Neuron (in vitro differentiated cells): ENCODE measurements at regions not wholly inside any gene's neighbourhood (a gene's known extent, or its start where the extent isn't known, plus 50 kb on each side); places are given as distances from the start of the nearest gene placed in this dataset.
"Not testable (repeated sequence)": the region's sequence is repeated elsewhere in the genome, so short reads cannot be mapped to it uniquely, and the experiment has no call there.

Experiments
- H2AFZ ChIP-seq: one replicate; pipeline ENCODE4 v1.6.1; 2013; ENCODE audit warnings: low read depth, mild to moderate bottlenecking, inconsistent platforms, low read length, moderate library complexity
- H3K27me3 ChIP-seq: one replicate; pipeline ENCODE4 v1.6.1; 2013; ENCODE audit warnings: low read length; ENCODE audit not compliant: insufficient read depth
- H3K36me3 ChIP-seq: one replicate; pipeline ENCODE4 v1.6.1; 2013; ENCODE audit warnings: low read length; ENCODE audit not compliant: insufficient read depth
- H3K4me1 ChIP-seq: one replicate; pipeline ENCODE4 v1.6.1; 2013; ENCODE audit warnings: low read length; ENCODE audit not compliant: insufficient read depth
- H3K4me3 ChIP-seq: 2 replicates; pipeline ENCODE4 v1.5.1; 2013; ENCODE audit warnings: mild to moderate bottlenecking, low read length, moderate library complexity
- H3K9me3 ChIP-seq: one replicate; pipeline ENCODE4 v1.6.1; 2013; ENCODE audit warnings: low read length

DNA sequence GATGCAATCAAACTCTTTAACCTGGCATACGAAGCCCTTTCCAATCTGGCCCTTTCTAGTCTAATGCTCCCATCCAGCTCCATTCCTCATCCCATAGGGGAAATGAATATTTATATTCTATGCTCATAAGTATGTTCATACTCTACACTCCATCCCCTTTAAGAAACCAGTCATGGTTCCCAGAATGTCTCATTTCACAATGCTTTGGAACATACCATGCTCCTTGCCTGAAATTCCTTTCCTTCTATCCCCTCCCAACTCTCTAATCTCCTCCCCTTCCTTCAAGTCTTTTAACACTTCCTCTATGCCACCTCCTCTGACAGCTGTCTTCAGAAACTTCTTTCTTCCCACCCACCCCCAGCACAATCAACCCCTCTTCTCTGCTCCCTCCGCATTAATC, 207.0 kb upstream of the CAND1 start:
- H3K9me3 ChIP-seq: no peaks in the 10 kb centered on the region
- no peak overlapping the region for H2AFZ ChIP-seq
- H3K4me1 ChIP-seq: peaks cover 5% of the 10 kb centered on the region
- H3K27me3 ChIP-seq: no peaks in the 10 kb centered on the region
- H3K36me3 ChIP-seq: no peaks in the 10 kb centered on the region
- no peak overlapping the region for H3K4me3 ChIP-seq

DNA sequence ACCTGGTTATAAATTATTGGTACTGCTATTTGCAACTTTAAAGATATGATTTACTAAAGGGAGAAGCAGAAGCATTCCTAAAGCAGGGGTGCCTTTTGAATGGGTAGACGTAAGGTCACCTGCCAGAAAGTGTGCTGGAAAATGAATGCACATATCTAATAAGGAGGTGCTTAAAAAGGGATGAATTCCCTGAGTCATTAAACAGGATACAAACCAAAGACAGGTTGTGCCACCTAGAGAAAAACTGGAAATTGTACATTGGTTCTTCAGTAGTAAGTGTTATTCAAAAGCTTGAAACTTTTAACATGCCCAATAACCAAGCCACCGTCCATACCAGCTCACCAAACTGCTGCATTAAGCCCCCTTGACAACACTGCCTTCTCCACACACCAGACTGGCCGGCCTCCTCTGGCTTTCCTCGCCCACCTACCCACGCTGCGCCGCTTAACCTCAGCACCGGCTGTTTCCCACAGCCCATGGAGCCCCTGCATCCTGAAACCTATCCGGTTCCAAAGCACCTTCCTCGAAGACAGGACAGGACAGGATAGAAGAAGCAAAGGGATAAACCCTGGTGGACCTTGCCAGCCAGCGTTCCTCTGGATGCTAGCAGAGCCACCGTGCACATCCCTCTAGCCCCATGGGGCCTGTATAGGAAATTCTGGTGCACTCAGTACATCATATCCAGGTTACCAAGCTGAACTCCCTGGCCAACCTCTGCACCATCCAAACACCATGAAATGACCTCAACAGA, 201.5 kb upstream of the CAND1 start:
- peak overlapping the region; percentile 54 for H3K4me3 ChIP-seq
- no peaks in the 10 kb centered on the region for H3K9me3 ChIP-seq
- peaks cover 21% of the 10 kb centered on the region for H3K4me1 ChIP-seq
- peak overlapping the region; percentile 84 for H2AFZ ChIP-seq
- H3K36me3 ChIP-seq: no peaks in the 10 kb centered on the region
- peaks cover 2% of the 10 kb centered on the region for H3K27me3 ChIP-seq

DNA sequence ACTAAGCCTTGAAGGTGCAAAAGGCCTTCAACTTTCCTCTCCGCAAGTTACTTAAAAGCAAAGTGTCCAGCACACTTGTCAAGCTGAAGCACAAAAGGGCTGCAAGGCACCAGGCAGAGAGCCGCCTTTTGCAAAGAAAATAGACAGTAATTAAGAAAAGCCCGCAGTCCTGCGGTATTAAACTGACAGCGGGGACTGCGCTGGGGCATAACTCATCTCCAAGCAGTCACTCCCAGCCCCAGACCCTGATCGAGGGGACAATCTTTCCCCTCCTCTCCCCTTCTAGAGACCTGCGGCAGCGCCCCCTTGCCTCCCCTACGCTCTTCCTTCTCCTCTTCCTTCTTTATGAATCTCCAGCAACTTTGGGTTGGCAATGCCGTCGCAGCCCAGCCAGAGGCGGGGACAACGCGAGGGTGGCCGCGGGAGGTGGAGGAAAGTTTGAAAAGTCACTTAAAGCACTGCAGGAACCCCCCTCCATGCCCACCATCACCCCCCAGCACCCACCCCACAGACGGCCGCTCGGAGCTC, 200.9 kb upstream of the CAND1 start:
- no peaks in the 10 kb centered on the region for H3K9me3 ChIP-seq
- peaks cover 2% of the 10 kb centered on the region for H3K27me3 ChIP-seq
- peak overlapping the region; percentile 54 for H3K4me3 ChIP-seq
- peak overlapping the region; percentile 84 for H2AFZ ChIP-seq
- H3K36me3 ChIP-seq: no peaks in the 10 kb centered on the region
- H3K4me1 ChIP-seq: peaks cover 21% of the 10 kb centered on the region

GRCh38 chr12:67068761-67069450, 200.3 kb upstream of the CAND1 start:
- H3K9me3 ChIP-seq: no peaks in the 10 kb centered on the region
- H3K36me3 ChIP-seq: no peaks in the 10 kb centered on the region
- peak overlapping the region; percentile 54 for H3K4me3 ChIP-seq
- peaks cover 21% of the 10 kb centered on the region for H3K4me1 ChIP-seq
- H3K27me3 ChIP-seq: peaks cover 2% of the 10 kb centered on the region
- H2AFZ ChIP-seq: peak overlapping the region; percentile 84

DNA sequence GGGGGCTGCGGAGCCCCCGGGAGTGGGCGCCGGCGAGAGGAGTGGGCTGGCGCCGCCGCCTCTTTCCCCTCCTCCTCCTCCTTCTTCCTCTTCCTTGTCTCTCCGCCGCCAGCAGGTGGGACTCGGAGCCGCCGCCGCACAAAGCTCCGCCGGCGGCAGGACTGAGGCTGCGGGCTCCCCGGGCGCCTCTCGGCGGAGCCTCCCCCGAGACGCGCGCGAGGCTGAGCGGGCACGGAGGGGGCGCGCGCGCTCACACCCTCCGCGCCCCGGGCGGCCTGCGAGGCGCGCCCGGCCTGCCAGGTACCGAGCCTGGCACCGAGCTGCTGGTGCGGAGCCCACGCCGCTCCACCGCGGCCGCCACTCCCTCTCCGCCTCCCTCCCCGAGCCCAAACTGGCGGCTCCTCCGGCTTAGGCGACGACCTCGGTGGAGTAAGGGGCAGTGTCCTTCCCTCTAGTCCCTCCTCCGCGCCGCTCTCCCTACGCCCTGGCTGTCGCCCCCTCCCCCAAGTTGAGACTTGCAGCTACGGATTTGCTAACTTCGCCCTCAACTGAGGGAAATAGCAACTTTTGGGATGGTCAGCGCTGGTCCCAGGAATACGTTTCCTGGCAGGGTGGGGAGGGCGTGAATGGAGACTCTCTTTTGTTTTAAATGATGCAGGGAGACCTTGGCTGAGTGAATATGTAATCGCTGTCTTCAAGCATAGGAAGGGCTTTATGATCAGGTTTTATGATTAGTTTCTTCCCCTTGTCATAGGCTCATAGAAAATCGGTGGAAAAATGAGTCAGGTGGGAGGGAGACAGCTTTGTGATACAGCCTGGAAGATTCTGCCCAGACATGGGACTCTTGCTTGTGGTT, 199.5 kb upstream of the CAND1 start:
- no peaks in the 10 kb centered on the region for H3K9me3 ChIP-seq
- H3K4me1 ChIP-seq: peaks cover 21% of the 10 kb centered on the region
- no peaks in the 10 kb centered on the region for H3K36me3 ChIP-seq
- peak overlapping the region; percentile 78 for H2AFZ ChIP-seq
- peaks cover 2% of the 10 kb centered on the region for H3K27me3 ChIP-seq
- peak overlapping the region; percentile 54 for H3K4me3 ChIP-seq

DNA sequence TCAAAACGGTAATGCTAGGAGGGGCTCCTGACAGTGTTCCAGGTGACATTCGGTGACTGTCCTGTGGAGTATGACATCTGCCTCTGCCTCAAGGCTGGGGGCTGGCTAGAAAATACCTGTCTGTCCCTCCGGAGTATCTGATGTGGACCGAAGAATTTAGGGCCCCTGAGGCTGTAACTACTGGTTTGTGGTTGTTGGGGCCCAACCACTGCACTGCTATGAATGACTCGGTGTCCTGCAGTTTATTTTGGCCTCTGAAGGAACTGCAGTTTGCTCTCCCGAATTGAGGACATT, 198.9 kb upstream of the CAND1 start:
- H3K4me3 ChIP-seq: peak overlapping the region; percentile 54
- no peaks in the 10 kb centered on the region for H3K9me3 ChIP-seq
- H3K36me3 ChIP-seq: no peaks in the 10 kb centered on the region
- H3K4me1 ChIP-seq: peaks cover 21% of the 10 kb centered on the region
- peaks cover 2% of the 10 kb centered on the region for H3K27me3 ChIP-seq
- H2AFZ ChIP-seq: no peak overlapping the region

DNA sequence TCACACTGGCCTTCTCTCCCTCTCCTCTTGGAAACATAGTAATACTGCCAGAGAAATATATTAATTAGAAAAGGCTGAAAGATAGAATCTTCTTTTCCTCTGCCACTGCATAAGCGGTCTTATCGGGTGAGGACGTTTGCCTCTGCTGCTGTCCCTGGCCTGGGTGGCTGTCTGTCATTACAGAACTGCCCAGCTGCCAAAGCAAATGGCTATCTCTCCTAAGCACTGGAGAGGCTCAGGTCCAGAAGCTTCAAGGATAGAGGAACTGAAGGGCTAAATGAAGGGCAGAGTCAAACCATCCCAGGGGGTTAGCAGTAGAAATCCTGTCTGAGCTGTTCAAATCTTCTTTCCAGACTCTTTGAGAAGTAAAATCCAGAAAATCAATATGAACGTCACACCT, 198.6 kb upstream of the CAND1 start:
- Histone ChIP-seq H3K4me3 (no peak overlapping the region), H3K27me3 (peaks cover 2% of the 10 kb centered on the region), H2AFZ (no peak overlapping the region), H3K4me1 (peaks cover 21% of the 10 kb centered on the region), H3K9me3 (no peaks in the 10 kb centered on the region), H3K36me3 (no peaks in the 10 kb centered on the region)

GRCh38 chr12:67072281-67072680, 196.9 kb upstream of the CAND1 start:
- not testable (repeated sequence) for H3K4me3 ChIP-seq, H3K9me3 ChIP-seq, H3K27me3 ChIP-seq, H2AFZ ChIP-seq, H3K36me3 ChIP-seq
- H3K4me1 ChIP-seq: peaks cover 15% of the 10 kb centered on the region

DNA sequence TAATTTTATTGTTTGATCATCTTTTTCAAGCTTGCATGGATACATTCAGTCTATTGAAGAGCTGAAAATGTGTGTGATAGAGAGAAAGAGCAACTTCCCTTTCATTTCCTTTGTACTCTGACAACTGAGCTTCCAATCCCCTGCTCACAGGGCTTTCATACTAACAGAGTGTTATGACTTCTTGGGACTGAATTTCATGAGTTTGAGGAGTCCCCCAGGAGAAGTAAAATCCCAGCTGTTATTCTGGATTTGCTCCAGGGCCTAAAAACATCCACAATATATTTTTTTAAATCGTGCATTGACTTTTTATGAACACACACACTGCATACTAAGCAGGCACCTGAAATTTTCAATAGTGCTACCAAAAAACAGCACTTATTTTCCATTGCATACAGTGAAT, 195.8 kb upstream of the CAND1 start:
- no peaks in the 10 kb centered on the region for H3K36me3 ChIP-seq
- no peak overlapping the region for H2AFZ ChIP-seq
- no peak overlapping the region for H3K4me3 ChIP-seq
- peaks cover 5% of the 10 kb centered on the region for H3K4me1 ChIP-seq
- H3K27me3 ChIP-seq: peaks cover 6% of the 10 kb centered on the region
- no peaks in the 10 kb centered on the region for H3K9me3 ChIP-seq

DNA sequence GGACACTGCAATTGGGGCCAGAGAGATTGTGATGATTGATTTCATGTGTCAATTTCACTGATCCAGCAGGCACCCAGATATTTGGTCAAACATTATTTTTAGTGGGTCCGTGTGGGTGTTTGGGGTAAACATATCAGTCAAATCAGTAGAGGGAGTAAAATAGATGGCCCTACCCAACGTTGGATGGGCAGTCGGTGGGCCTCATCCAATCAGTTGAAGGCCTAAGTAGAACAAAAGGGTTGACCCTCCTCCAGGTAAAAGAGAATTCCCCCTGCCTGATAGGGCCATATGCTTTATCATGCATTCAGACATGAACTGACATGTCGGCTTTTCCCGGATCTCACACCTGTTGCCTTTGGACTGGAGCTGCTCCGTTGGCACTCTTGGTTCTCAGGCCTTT, 195.1 kb upstream of the CAND1 start:
- H2AFZ ChIP-seq: no peak overlapping the region
- no peaks in the 10 kb centered on the region for H3K9me3 ChIP-seq
- no peak overlapping the region for H3K4me3 ChIP-seq
- no peaks in the 10 kb centered on the region for H3K36me3 ChIP-seq
- H3K27me3 ChIP-seq: peaks cover 6% of the 10 kb centered on the region
- peaks cover 5% of the 10 kb centered on the region for H3K4me1 ChIP-seq

GRCh38 chr12:67077617-67078016, 191.5 kb upstream of the CAND1 start:
- H3K27me3 ChIP-seq: peaks cover 3% of the 10 kb centered on the region
- no peaks in the 10 kb centered on the region for H3K9me3 ChIP-seq
- no peaks in the 10 kb centered on the region for H3K36me3 ChIP-seq
- H3K4me3 ChIP-seq: no peak overlapping the region
- no peak overlapping the region for H2AFZ ChIP-seq
- no peaks in the 10 kb centered on the region for H3K4me1 ChIP-seq

GRCh38 chr12:67078957-67079356, 190.2 kb upstream of the CAND1 start:
- no peaks in the 10 kb centered on the region for H3K9me3 ChIP-seq
- no peak overlapping the region for H2AFZ ChIP-seq
- H3K36me3 ChIP-seq: no peaks in the 10 kb centered on the region
- peaks cover 3% of the 10 kb centered on the region for H3K27me3 ChIP-seq
- H3K4me3 ChIP-seq: no peak overlapping the region
- no peaks in the 10 kb centered on the region for H3K4me1 ChIP-seq

DNA sequence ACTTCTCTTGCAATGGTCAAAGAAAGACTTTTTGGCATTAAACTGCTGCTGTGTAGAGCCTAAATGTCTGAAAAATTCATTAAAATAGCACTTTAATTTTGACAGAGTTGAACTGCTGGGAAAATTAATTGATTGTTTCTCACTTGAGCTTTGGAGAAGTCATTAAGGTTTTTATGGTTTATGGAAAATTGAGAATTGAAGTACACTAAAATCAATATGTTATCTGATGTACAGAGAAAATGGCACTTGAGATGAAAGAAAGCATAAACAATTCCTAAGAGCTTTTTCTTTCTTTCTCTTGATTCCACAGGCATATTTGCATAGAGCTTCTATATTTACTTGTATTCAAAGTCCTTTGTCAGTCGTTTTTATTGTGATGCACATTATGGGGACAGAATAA, 188.5 kb upstream of the CAND1 start:
- no peaks in the 10 kb centered on the region for H3K4me1 ChIP-seq
- H2AFZ ChIP-seq: no peak overlapping the region
- H3K4me3 ChIP-seq: no peak overlapping the region
- no peaks in the 10 kb centered on the region for H3K9me3 ChIP-seq
- H3K36me3 ChIP-seq: no peaks in the 10 kb centered on the region
- H3K27me3 ChIP-seq: peaks cover 3% of the 10 kb centered on the region
